Stimulated activated CD8-positive, alpha-beta memory T cell treated with anti-CD3 and anti-CD28 coated beads, Interleukin-4, amount 100 ng/mL, for 24 hours (primary cell): ENCODE measurements at regions not wholly inside any gene's neighbourhood (a gene's known extent, or its start where the extent isn't known, plus 50 kb on each side); places are given as distances from the start of the nearest gene placed in this dataset.

Experiments used
- DNase-seq: peaks from one replicate; pipeline ENCODE4 v3.0.0-alpha.2; 2020; ENCODE audit warnings: low read depth

- no peak for DNase-seq
Observed at GRCh38 chr10:118107040-118107439, 60.3 kb upstream of the RAB11FIP2 start.

- no peak for DNase-seq
Observed at GRCh38 chr10:118106426-118106825, 59.7 kb upstream of the RAB11FIP2 start.

GRCh38 chr10:118102121-118102520 lies 55.4 kb upstream of the RAB11FIP2 start:
- DNase-seq = no peak

GRCh38 chr10:118101501-118101900 lies 54.8 kb upstream of the RAB11FIP2 start:
- no peak for DNase-seq
